Testis (tissue), 2 donors: ENCODE measurements at regions not wholly inside any gene's neighbourhood (a gene's known extent, or its start where the extent isn't known, plus 50 kb on each side); places are given as distances from the start of the nearest gene placed in this dataset.

ENCODE experiments used
- DNase-seq: peaks from one replicate; pipeline ENCODE4 v3.0.0-alpha.2; 2019
- H3K27ac ChIP-seq, 2 donors: fragments of 200-600 bp; sonication (generic); one replicate each; pipeline ENCODE4 v1.5.1; 2019
- H3K27me3 ChIP-seq: fragments of 200-600 bp; sonication (generic); one replicate; pipeline ENCODE4 v1.5.1; 2019
- H3K36me3 ChIP-seq: fragments of 200-600 bp; sonication (generic); one replicate; pipeline ENCODE4 v1.5.1; 2017; ENCODE audit warnings: low read depth; ENCODE audit errors: missing control alignments
- H3K4me1 ChIP-seq: fragments of 200-600 bp; sonication (generic); one replicate; pipeline ENCODE4 v1.5.1; 2019
- H3K4me3 ChIP-seq, 2 donors: fragments of 200-600 bp; sonication (generic); one replicate each; pipeline ENCODE4 v1.5.1; 2017 to 2019
- H3K9me3 ChIP-seq: fragments of 200-600 bp; sonication (generic); one replicate; pipeline ENCODE4 v1.5.1; 2017
- POLR2A ChIP-seq: fragments of 450-650 bp; IDR thresholded peaks from one replicate; pipeline ENCODE4 v1.6.1; 2017; ENCODE audit warnings: antibody characterized with exemption, mild to moderate bottlenecking, moderate library complexity
- WGBS, 2 donors: methylation state at CpG; one replicate each; pipeline ENCODE4 v1.1.5; 2018; 5-methylcytosine and 5-hydroxymethylcytosine counted together
- intact Hi-C: fragments of 100-400 bp; cut with DNase I; formaldehyde crosslinking; loops from one replicate; pipeline ENCODE4 v1.15.1; 2023; ENCODE audit warnings: low total_unique reads
- microRNA counts, 2 donors: library from miRNA; unstranded; fragments of <30 nt; microRNA quantifications; one replicate each; lab custom pipeline; 2016
- microRNA-seq, 2 donors: library from miRNA; unstranded; fragments of <30 nt; microRNA quantifications; one replicate each; pipeline ENCODE4, GENCODE V29; 2016; ENCODE audit warnings: borderline number of aligned reads in 2 of 2, borderline replicate concordance in 1 of 2
- small RNA-seq, 2 donors: library from RNA; depleted of rRNA; stranded (forward); fragments of <200 nt; gene quantifications; one replicate each; pipeline ENCODE3, GENCODE V24; 2016
- TF ChIP-seq, protein P1 (sequence below), 3 experiments: fragments of 450-650 bp in 2 of 3; fragments of 200-600 bp in 1 of 3; sonication (generic) in 1 of 3; IDR thresholded peaks; one replicate each; pipeline ENCODE4 v1.5.1; 2016 to 2019; ENCODE audit warnings: antibody characterized with exemption in 3 of 3, mild to moderate bottlenecking in 2 of 3, moderate library complexity in 1 of 3

GRCh38 chr3:105316331-105316730, 50.4 kb upstream of the ALCAM start:
- no peaks in the 10 kb centered on the region for H3K4me1 ChIP-seq
- TF ChIP-seq, protein P1, sequence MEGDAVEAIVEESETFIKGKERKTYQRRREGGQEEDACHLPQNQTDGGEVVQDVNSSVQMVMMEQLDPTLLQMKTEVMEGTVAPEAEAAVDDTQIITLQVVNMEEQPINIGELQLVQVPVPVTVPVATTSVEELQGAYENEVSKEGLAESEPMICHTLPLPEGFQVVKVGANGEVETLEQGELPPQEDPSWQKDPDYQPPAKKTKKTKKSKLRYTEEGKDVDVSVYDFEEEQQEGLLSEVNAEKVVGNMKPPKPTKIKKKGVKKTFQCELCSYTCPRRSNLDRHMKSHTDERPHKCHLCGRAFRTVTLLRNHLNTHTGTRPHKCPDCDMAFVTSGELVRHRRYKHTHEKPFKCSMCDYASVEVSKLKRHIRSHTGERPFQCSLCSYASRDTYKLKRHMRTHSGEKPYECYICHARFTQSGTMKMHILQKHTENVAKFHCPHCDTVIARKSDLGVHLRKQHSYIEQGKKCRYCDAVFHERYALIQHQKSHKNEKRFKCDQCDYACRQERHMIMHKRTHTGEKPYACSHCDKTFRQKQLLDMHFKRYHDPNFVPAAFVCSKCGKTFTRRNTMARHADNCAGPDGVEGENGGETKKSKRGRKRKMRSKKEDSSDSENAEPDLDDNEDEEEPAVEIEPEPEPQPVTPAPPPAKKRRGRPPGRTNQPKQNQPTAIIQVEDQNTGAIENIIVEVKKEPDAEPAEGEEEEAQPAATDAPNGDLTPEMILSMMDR (IDR thresholded peaks at IDR 0.05) = no peak
- TF ChIP-seq POLR2A = no peak
- no peak overlapping the region for H3K27ac ChIP-seq
- DNase-seq = no peak
- H3K4me3 ChIP-seq = no peak overlapping the region
- H3K9me3 ChIP-seq = no peaks in the 10 kb centered on the region
- intact Hi-C loops = no loop called here
- no peaks in the 10 kb centered on the region for H3K36me3 ChIP-seq
- WGBS, 2 donors = 84 to 91% methylated on average over 2 of the region's 2 CpGs
- H3K27me3 ChIP-seq = no peaks in the 10 kb centered on the region

MicroRNAs encoded in the stretch of these regions (microRNA counts, 767-probe panel; counts per million panel counts)
- microRNA hsa-miR-548ab (lab: Ali Mortazavi, UCI) = 0 to 152 counts per million in 2 donors

Small RNA genes in the stretch of these regions (microRNA-seq; reads per million reads assigned to microRNA genes)
- gene MIR548AB = 0 reads per million in 2 donors

Small RNA genes in the stretch of these regions (small RNA-seq; reads per million reads assigned to genes)
- 0 reads per million in 2 donors for gene MIR548AB
- 0 reads per million in 2 donors for gene NDUFA4P2
- 0 reads per million in 2 donors for gene RNU1-43P
- 0 reads per million in 2 donors for gene RNU6-461P
- 0 reads per million in 2 donors for gene TUBBP11
